IPS-NIHi7 (cell line): ENCODE measurements at regions not wholly inside any gene's neighbourhood (a gene's known extent, or its start where the extent isn't known, plus 50 kb on each side); places are given as distances from the start of the nearest gene placed in this dataset.
"Not testable (repeated sequence)": the region's sequence is repeated elsewhere in the genome, so short reads cannot be mapped to it uniquely, and the experiment has no call there.

Source experiments
- DNase-seq: peaks from one replicate; pipeline ENCODE4 v3.0.0; 2012; ENCODE audit warnings: mixed read lengths; ENCODE audit errors: extremely low spot score

DNA sequence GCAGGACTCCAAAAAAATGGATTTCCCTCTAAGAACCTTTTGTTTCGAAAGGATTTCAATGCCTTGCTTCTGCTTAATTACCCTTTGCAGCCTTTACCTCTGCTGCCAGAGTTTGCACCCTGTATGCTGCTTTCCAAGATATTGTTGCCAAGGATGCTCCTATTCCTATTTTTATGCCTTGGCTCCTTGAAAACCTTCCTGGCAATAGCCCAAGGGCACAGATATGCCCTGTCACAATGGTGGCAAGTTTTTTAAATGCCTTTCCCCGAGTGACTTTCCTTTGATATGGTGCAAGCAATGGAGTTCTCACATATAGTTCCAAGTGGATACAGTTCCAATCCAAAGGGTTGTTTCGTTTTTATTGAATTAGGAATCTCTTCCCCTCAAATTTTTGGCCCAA, 1983.0 kb downstream of the MRPL39 start:
- DNase-seq, result no peak

DNA sequence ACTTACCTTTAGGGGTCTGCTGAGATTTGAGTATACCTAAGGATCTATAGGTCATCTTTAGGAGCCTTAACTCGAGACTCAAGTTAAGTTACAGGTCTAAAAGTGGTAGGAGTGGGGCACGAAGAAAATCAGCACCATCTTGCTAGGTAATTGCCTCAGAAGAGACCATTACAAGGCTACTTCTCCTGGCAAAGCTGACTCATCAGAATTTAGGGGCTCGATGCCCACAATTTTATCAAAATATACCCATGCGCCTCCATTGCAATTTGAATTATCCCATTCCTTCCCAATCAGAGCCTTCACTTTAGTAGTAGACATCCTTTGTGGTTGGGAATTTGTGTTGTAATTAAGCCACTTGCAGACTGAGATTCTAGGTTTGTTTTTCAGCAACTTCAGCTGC, 1994.3 kb downstream of the MRPL39 start:
- no peak for DNase-seq

DNA sequence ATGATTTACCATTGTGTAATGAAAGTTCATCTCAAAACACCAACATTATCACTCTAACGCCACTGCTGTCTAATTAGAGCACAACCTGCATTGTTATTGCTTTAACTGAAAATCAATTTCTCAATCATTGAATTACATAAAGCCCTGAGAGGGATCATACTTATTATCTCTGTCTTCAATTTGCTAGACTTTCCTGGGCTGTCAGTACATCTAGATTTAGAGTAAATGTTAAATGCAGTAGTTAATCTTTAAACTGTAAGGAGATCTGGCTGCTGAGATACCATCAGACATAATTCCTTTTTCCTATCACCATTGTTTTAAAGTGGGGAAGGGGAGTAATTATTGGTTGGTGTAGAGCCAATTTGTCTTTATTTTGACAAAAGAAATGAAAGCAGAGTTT, 1995.1 kb downstream of the MRPL39 start:
- no peak for DNase-seq

DNA sequence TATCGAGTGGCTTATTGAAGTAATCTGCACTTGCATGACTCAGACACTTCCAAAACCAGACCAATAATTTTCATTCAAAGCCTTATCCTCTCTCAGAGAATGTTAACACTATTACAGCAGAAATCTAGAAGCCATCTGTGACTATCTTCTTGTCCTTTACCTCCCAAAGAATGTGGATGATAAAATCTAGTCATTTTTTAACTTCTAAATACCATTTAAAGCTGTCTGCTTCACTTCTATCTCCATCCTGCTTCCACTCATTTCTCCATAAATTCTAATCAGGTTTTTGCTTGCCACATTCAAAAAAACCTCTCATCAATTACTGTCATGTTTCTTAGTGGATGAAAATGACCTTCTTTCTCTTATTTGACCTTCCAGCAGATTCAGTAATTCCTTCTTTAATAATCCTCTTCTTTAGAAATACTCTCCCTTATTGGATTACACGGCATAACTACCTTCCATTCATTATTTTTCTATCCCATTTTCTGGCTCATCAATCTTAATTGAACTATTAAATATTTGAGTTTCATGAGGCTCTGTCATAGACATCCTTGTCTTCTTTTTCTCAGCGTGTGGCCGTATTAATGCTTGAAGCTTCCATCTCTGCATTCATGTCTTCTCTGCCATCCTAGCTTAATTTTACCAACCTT, 1999.4 kb downstream of the MRPL39 start:
- no peak for DNase-seq

DNA sequence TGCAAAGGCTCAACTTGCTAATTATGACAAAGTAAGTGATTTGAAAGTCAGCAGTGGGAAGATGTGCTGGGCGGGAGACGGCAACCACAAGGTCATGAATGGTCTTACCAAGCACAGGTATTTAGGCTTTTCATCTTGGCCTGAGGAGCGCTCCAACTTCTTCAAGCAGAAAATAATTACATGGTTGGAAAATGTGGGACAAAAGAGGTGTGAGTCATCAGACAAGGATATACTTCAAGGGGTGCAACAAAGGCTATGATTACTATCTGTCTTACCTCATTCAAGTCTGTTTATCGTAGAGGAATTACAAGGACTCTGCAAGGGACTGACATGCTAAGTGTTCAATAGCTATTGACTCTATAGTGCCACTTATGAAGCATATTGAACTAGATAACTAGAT, 2005.7 kb downstream of the MRPL39 start:
- no peak for DNase-seq

DNA sequence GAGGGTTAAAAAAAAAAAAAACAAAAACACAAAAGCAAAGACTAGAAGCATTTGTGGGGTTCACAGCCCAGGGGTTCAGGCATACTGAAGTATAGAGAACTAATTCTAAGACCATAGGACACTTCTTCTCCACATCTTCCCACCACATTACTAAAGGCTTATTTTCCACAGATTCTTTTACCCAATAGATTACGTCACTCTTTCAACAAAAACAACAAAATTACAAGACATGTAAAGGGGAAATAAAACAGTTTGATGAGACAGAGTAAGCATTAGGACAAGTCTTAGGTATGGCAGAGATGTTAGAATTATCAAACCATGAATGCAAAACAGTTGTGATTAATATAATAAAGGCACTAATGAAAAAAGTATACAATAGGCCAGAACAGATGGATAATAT, 2013.7 kb downstream of the MRPL39 start:
- DNase-seq, result no peak

DNA sequence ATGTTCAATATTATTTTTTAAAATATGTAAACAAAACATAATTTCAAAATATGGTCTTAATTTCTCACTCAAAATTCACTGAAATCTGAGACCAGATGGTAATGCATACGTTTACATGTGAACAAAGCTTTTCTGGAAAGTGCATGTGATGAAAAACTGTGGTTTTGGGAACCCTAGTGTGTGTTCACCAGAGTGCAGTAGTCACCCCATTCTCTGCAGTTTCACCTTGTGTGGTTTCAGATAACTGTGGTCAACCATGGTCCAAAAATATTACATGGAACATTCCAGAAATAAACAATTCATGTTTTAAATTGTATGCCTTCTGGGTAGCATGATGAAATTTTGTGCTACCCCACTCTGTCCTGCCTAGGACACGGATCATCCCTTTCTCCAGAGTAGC, 2021.9 kb downstream of the MRPL39 start:
- DNase-seq, result no peak

DNA sequence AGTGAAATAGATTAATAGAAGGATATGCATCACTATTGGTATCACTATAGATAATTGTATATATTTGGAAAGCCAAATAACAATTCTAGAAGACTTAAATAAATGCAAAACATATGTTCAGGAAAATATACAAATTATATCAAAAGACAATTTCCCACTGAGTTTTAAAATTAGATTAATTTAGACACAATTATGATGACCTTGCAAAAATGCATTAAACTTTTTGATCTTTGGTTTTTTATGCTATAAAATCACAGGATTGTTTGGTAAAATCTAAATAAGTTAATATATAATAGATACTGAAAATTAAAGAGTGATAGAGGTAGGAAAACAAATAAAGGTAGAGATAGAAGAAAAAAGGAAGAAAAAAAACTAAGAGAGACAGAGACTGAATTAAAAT, 2027.7 kb downstream of the MRPL39 start:
- no peak for DNase-seq

DNA sequence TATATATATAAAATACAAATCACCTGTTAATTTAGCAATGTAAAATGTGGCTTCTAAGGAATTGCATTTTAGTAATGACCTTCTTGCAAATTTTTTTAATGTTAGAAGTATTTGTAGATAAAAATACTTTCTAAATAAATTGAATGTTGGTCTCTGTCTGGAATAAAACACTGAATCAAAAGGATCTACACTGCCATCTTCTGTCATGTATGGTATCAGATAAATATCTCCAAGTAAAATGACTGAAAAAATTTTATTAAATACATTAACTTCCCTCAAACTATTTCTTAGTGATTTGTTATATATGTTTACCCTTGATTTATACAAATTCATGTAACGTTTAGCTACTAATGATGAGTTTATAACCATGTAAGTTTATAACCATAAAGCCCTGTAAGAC, 2029.3 kb downstream of the MRPL39 start:
- DNase-seq, result no peak

DNA sequence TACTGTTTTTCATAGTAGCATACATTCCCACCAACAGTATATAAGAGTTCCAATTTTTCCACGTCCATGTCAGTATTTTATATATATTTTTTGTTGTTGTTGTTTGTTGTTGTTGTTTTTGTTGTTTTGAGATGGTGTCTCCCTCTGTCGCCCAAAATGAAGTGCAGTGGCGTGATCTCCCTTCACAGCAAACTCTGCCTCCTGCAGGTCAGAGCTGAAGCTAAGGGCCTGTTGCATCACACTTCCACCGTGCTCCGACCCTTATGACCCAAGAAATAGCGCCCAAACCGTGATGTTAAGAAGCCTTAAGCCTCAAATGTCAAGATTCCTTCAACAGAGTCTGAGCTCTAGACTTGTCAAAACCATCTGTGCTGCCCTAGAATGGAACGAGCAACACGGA, 2032.3 kb downstream of the MRPL39 start:
- DNase-seq, result no peak

DNA sequence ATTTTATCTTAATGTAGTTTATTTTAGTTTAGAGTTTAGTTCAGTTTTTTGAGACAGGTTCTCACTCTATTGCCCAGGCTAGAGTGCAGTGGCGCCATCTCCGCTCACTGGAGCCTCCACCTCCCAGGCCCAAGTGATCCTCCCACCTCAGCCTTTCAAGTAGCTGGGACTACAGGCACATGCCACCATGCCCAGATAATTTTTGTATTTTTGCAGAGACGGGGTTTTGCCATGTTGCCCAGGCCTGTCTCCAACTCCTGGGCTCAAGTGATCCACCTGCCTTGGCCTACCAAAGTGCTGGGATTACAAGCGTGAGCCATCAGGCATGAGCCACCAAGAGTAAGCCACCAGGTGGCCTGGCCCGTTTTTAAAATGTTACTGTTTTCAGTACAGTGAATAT, 2058.4 kb downstream of the MRPL39 start:
- DNase-seq, result not testable (repeated sequence)

DNA sequence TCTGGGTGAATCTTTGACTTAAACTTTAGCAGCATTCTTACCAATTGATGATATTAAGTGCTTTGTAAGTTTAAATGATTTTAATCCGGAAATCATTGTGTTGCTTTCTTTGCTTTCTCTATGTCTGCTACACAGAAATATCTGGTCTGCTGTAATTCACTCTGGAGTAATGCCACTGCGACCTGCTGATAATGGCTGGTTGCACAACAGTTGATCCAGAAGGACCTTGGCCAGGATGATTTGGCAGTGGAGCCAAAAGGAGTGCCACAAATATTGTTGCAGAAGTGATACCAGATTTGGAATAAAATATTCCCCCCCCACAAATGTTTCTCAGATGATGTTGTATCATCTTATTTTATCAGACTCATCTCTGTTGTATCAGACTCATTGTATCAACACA, 2063.9 kb downstream of the MRPL39 start:
- no peak for DNase-seq

DNA sequence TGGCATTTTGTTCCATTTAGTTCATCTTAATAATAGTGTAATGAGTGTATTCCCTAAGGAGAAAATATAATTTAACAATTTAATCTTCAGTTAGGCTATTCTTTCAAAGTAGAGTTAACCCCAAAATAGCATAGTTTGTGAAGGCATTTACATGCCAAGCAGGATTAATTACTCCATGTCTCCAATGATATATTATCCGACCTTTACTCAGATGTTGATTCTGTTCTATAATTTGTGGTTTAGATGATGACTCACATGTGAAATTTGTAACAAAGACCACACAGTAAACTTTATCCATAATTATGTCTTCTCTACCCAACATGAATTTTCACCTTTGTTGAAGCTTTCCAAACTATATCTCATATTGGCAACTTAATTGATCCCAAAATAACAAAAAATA, 2065.2 kb downstream of the MRPL39 start:
- no peak for DNase-seq

DNA sequence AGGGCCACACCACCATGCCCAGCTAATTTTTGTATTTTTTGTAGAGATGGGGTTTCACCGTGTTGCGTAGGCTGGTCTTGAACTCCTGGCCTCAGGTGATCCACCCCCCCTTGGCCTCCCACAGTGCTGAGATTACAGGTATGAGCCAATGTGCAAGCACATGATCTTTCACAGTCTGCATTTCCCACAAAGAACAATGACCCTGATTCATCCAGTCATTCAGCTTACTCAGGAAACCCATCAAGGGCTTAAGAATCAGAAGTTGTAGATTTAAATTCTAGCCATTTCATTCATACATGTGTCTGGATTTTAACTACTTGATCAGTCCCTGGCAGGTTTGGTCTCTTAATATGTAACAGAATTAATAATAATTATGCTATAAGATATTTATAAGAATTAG, 2065.7 kb downstream of the MRPL39 start:
- no peak for DNase-seq

DNA sequence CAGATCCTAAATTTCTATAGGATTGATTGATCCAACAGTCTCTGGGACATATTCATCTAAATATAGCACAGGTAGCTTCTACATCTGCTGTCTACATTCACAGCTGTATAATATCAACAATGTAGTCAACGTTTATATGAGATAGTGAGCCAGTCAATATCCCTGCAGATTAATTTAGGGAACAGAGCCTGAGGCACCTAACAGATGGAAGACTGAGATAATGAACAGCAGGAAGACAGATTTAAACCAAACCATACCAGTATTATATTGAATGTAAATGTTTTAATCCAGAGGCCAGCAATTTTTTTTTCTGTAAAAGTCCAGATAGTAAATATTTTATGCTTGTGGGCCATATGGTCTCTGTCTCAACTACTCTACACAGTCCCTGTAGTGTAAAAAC, 2072.4 kb downstream of the MRPL39 start:
- no peak for DNase-seq

DNA sequence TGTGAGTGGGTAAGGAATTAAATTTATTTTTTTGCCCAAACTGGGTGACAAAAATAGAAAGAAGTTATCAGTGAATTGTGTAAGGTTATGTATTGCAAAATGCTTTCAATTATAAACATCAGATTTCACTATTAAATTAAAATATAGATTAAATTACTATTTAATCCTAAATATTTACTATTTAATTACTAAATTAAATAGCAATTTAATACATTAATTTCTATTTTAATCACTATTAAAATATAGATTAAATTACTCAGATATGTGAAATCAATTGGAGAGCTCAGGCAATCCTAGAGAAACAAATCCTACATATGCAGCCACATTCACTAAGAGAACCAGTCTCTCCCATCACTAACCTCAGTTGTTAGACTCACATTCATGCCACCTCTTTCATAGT, 2075.8 kb downstream of the MRPL39 start:
- DNase-seq, result no peak

DNA sequence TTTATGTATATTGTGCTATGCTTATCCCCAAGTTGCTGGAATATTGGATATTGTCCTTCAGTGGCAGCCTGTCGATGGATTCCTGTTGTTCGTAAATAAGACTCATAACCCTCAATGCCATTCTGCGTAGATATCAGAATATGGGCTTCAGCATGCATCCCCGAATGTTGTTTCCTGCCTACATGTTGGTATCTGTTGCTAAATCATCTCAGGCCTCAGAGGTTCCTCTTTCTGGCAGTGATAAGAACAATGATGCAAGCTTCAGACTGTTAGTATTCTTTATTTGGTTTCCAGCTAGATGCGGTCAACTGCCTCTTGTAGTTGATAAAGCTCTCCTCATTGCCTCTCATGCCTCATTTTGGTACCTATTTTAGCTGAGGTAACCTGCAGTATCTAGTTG, 2082.6 kb downstream of the MRPL39 start:
- DNase-seq, result no peak

DNA sequence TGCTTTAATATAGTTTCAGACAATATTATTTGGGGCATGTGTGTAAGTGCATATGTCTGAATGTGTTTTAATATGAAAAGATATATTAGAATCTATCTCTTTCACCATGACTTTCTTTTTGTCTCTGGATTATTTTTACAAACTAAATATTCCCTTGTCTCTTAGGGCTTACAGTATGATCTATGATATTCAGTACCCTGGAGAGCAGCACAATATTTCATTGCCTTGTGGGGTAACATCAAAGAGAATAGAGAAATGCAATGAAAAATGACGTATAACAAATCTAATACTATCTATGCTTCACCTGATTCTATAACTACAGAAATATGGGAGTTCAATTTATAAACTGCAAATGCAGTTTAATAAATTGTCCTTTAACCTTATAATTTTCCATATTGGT, 2084.5 kb downstream of the MRPL39 start:
- no peak for DNase-seq

DNA sequence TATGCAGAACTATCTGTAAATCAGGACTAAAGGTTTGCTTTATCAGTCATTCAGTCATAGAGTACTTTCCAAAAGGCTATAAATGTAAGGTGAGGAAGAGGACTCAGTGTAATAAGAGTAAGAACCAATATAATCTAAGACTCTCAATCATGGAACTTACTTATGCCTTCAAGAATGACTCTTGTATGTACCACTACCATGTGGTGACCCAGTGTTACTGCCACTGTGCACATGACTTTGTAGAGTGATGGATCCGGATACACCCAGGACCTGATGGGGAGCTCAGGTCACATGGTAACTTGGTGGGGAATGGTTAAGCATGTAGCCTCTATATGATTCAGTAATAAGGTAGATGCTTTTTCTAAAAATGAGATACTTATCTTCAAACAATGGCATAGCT, 2099.8 kb downstream of the MRPL39 start:
- DNase-seq, result no peak

DNA sequence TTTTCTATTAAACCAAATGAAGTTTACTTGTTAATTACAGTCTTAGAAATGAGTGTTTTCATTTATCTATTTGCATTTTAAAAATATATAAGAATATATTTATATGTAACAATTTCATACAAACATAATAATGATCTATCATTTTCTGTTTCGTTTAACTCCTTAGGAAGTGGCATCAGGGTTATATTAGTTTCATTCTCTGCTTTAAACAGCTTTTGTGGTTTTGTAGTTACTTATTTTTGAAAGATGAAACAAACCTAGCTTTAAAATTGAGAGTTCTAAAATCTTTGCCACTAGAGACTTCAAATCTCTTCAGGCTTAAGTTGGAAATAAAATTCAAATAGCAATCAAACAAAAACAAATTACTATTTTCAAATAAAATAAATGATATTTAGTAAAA, 2110.6 kb downstream of the MRPL39 start:
- DNase-seq, result no peak

DNA sequence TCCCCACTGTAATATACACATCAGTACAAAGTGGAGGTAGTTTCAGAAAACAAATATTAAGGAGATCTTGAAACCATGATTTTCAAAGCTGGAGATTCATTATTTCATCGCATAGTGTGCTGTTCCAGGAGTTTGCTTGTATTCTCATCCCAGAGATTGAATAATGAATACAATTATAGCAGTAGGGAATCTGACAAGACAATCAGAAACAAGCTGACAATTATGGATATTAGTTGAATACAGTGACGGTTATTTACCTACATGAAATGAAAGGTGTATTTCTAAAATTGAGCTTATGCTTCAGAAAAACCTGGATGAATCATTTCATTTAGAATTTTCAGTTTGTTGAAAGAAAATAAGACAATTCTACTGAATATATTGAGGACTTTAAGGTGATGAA, 2119.0 kb downstream of the MRPL39 start:
- no peak for DNase-seq

DNA sequence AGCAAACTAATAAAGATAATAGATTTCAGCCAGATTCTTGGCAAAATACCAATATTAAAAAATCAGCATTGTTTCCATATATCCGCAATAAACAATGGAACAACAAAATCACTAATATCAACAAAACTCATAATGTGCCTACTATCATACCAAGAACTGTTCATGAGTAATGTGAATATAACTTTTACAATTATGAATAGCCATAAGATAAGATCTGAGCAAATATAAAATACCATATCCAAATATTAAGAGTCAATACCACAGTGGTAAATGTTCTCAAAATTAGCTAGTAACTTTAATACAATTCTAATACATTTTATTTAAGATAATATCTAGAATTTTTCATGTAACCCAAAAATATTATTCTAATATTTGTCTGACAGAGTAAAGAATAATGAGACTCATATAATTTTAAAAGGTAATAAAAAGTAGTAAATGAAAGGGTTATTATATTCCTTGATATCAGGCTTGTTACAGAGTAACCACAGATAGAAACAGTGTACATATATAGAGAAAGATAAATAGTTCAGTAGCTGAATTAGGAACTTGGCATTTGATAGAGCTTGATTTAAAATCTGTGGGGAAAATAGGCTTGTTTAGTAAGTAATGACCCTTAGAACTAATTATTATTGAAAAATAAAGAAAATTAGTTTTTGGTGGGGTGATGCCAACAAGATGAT, 2126.6 kb downstream of the MRPL39 start:
- no peak for DNase-seq

DNA sequence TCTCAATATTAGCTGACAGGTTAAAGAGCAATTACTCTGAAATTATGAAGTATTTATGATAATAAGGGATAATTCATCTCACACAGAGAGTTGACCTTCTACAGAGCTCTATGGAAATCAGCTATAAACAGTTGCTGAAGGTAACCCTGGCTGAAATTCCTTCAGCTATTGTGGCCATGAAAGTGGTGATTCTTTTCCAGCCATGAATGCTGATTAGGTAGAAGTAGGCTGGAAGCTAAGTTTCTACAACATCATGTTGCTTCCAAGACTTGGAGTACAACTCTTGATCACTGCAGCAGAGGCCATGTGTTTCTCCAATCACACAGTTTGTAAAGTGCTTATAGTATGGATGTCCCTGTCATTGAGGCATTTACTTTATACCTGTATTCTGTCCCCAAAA, 2128.9 kb downstream of the MRPL39 start:
- no peak for DNase-seq
